DND-41 (cell line): ENCODE measurements at regions not wholly inside any gene's neighbourhood (a gene's known extent, or its start where the extent isn't known, plus 50 kb on each side); places are given as distances from the start of the nearest gene placed in this dataset.

Experiments
- EZH2 ChIP-seq: IDR thresholded peaks from 3 replicates; pipeline ENCODE4 v1.6.1; 2012; ENCODE audit warnings: borderline replicate concordance, low read depth, mild to moderate bottlenecking, moderate library complexity, low read length, inconsistent platforms; ENCODE audit not compliant: severe bottlenecking
- TF ChIP-seq, protein P1 (sequence below): IDR thresholded peaks from 2 replicates; pipeline ENCODE4 v1.5.1; 2012; ENCODE audit warnings: borderline replicate concordance, low read length, moderate library complexity, mild to moderate bottlenecking; ENCODE audit not compliant: poor library complexity, severe bottlenecking; ENCODE audit errors: extremely low read depth

DNA sequence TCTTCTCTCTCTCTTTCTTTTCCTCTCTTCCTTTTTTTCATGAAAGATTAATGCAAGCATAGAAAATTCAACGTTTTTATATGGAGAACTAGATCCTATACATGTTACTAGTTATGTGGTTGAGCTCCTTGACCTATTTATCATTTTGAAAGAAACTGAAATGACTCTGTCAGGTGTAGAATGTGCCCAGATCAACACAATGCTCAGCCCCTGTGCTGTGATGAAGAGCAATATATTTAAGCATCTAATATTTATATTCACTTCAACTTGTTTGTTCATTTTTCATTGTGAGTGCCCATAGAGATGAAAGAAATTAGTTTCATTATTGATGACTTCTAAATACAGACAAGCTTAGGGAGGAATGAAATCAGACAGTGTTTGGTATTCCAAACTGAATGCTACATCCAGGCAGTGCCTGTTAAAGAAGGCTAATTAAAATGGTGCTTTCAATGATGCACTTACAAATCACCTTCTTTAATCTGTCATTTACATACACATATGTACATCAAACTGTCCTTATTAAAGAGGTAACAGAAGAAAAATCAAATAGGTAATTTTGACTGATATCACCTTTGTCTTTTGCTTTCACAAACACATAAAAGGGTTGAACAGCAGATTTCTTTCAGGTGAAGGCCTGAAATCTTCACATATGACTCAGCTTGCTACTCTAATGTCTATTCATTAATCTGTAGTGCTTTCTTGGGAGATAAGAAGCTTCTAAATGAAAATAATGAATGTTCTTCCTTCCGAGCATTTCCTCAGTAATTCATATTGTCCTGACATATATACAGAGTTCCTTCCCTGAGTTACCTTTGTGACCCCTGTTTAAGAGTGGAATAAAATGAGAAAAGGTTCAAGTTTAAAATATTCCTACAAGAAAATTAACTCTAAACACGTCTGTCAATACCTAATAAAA is 915.9 kb downstream of the PDHA2 start:
- TF ChIP-seq, protein P1, sequence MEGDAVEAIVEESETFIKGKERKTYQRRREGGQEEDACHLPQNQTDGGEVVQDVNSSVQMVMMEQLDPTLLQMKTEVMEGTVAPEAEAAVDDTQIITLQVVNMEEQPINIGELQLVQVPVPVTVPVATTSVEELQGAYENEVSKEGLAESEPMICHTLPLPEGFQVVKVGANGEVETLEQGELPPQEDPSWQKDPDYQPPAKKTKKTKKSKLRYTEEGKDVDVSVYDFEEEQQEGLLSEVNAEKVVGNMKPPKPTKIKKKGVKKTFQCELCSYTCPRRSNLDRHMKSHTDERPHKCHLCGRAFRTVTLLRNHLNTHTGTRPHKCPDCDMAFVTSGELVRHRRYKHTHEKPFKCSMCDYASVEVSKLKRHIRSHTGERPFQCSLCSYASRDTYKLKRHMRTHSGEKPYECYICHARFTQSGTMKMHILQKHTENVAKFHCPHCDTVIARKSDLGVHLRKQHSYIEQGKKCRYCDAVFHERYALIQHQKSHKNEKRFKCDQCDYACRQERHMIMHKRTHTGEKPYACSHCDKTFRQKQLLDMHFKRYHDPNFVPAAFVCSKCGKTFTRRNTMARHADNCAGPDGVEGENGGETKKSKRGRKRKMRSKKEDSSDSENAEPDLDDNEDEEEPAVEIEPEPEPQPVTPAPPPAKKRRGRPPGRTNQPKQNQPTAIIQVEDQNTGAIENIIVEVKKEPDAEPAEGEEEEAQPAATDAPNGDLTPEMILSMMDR = no peak
- TF ChIP-seq EZH2 = no peak
